Neutrophil (primary cell): ENCODE measurements at regions not wholly inside any gene's neighbourhood (a gene's known extent, or its start where the extent isn't known, plus 50 kb on each side); places are given as distances from the start of the nearest gene placed in this dataset.

Experiments used
- H3K27ac ChIP-seq: fragments of 200-600 bp; sonication (generic); 2 replicates; pipeline ENCODE4 v1.5.1; 2016; ENCODE audit warnings: mild to moderate bottlenecking, moderate library complexity
- H3K27me3 ChIP-seq: fragments of 200-600 bp; sonication (generic); 2 replicates; pipeline ENCODE4 v1.6.0; 2016; ENCODE audit warnings: mild to moderate bottlenecking
- H3K36me3 ChIP-seq: fragments of 200-600 bp; sonication (generic); 2 replicates; pipeline ENCODE4 v1.5.1; 2017
- H3K4me1 ChIP-seq, 2 experiments: fragments of 200-600 bp in 1 of 2; sonication (generic) in 1 of 2; 1 replicate in 1 of 2; 2 replicates in 1 of 2; pipeline versions ENCODE4 v1.5.1 to v1.6.1; 2013 to 2016; ENCODE audit warnings: low read depth in 1 of 2, low read length in 1 of 2, mild to moderate bottlenecking in 1 of 2, moderate library complexity in 1 of 2; ENCODE audit not compliant: control insufficient read depth in 1 of 2, insufficient read depth in 1 of 2
- H3K4me3 ChIP-seq, 2 experiments: fragments of 200-600 bp in 1 of 2; sonication (generic) in 1 of 2; 1 replicate in 1 of 2; 2 replicates in 1 of 2; pipeline ENCODE4 v1.5.1; 2013 to 2016; ENCODE audit warnings: low read depth in 1 of 2, low read length in 1 of 2, mild to moderate bottlenecking in 1 of 2, moderate library complexity in 1 of 2
- H3K9me3 ChIP-seq: fragments of 200-600 bp; sonication (generic); 2 replicates; pipeline ENCODE4 v1.5.1; 2016
- CTCF ChIP-seq: fragments of 200-600 bp; sonication (generic); IDR thresholded peaks from 2 replicates; pipeline ENCODE4 v1.5.1; 2016; ENCODE audit warnings: antibody characterized with exemption

GRCh38 chr3:66923969-66924368 is 74.1 kb upstream of the KBTBD8 start:
- no peak overlapping the region for H3K27ac ChIP-seq
- H3K27me3 ChIP-seq, result no peaks in the 10 kb centered on the region
- TF ChIP-seq CTCF, result no peak
- no peaks in the 10 kb centered on the region for H3K36me3 ChIP-seq
- H3K9me3 ChIP-seq, result no peaks in the 10 kb centered on the region
- no peaks in the 10 kb centered on the region for H3K4me1 ChIP-seq
- no peak overlapping the region for H3K4me3 ChIP-seq

GRCh38 chr3:66928252-66928651 is 69.9 kb upstream of the KBTBD8 start:
- no peak for TF ChIP-seq CTCF
- H3K9me3 ChIP-seq, result no peaks in the 10 kb centered on the region
- no peak overlapping the region for H3K4me3 ChIP-seq
- H3K27me3 ChIP-seq, result no peaks in the 10 kb centered on the region
- no peaks in the 10 kb centered on the region for H3K4me1 ChIP-seq
- no peaks in the 10 kb centered on the region for H3K36me3 ChIP-seq
- H3K27ac ChIP-seq, result no peak overlapping the region

GRCh38 chr3:66931291-66931690 is 66.8 kb upstream of the KBTBD8 start:
- Histone ChIP-seq H3K4me1 (no peaks in the 10 kb centered on the region), H3K4me3 (no peak overlapping the region), H3K9me3 (no peaks in the 10 kb centered on the region), H3K27ac (no peak overlapping the region), H3K36me3 (no peaks in the 10 kb centered on the region), H3K27me3 (no peaks in the 10 kb centered on the region)
- TF ChIP-seq CTCF, result no peak

- Histone ChIP-seq H3K36me3 (no peaks in the 10 kb centered on the region), H3K27me3 (no peaks in the 10 kb centered on the region), H3K9me3 (no peaks in the 10 kb centered on the region), H3K4me1 (no peaks in the 10 kb centered on the region), H3K27ac (no peak overlapping the region), H3K4me3 (no peak overlapping the region)
- TF ChIP-seq CTCF, result no peak
Observed at GRCh38 chr3:66931699-66932098, 66.4 kb upstream of the KBTBD8 start.

GRCh38 chr3:66933233-66933632 is 64.9 kb upstream of the KBTBD8 start:
- Histone ChIP-seq H3K4me3 (no peak overlapping the region), H3K4me1 (no peaks in the 10 kb centered on the region), H3K36me3 (no peaks in the 10 kb centered on the region), H3K27me3 (no peaks in the 10 kb centered on the region), H3K27ac (no peak overlapping the region), H3K9me3 (no peaks in the 10 kb centered on the region)
- TF ChIP-seq CTCF, result no peak

GRCh38 chr3:66934041-66934440 is 64.1 kb upstream of the KBTBD8 start:
- Histone ChIP-seq H3K4me3 (no peak overlapping the region), H3K9me3 (no peaks in the 10 kb centered on the region), H3K36me3 (no peaks in the 10 kb centered on the region), H3K27ac (no peak overlapping the region), H3K4me1 (no peaks in the 10 kb centered on the region), H3K27me3 (no peaks in the 10 kb centered on the region)
- TF ChIP-seq CTCF, result no peak
